Brain microvascular endothelial cell (primary cell): ENCODE measurements at regions not wholly inside any gene's neighbourhood (a gene's known extent, or its start where the extent isn't known, plus 50 kb on each side); places are given as distances from the start of the nearest gene placed in this dataset.

Source experiments
- DNase-seq: peaks from one replicate; pipeline ENCODE4 v3.0.0-alpha.2; 2020
- H3K27ac ChIP-seq: fragments of 250-450 bp; sonication (Bioruptor Pico); 2 replicates; pipeline ENCODE4 v1.5.1; 2020; ENCODE audit warnings: mild to moderate bottlenecking, moderate library complexity
- H3K27me3 ChIP-seq: fragments of 250-450 bp; sonication (Bioruptor Pico); replicated peaks from 2 replicates; pipeline ENCODE4 v1.5.1; 2020; ENCODE audit warnings: mild to moderate bottlenecking
- H3K36me3 ChIP-seq: fragments of 250-450 bp; sonication (Bioruptor Pico); replicated peaks from 2 replicates; pipeline ENCODE4 v1.5.1; 2020; ENCODE audit warnings: mild to moderate bottlenecking
- H3K4me3 ChIP-seq: 2 replicates; pipeline ENCODE4 v1.5.1; 2011; ENCODE audit warnings: low read depth, mild to moderate bottlenecking, control low read depth, low read length, moderate library complexity
- in situ Hi-C: cut with HindIII; loops from 2 replicates; pipeline ENCODE4 v1.10.0; 2017; ENCODE audit warnings: low sequenced_read_pairs, low pct_ligation_motif_present
- TF ChIP-seq, protein P1 (sequence below): IDR thresholded peaks from 2 replicates; pipeline ENCODE4 v1.5.1; 2011; ENCODE audit warnings: low read depth, mild to moderate bottlenecking, moderate library complexity, low read length, control low read depth, inconsistent platforms; ENCODE audit errors: missing control alignments

DNA sequence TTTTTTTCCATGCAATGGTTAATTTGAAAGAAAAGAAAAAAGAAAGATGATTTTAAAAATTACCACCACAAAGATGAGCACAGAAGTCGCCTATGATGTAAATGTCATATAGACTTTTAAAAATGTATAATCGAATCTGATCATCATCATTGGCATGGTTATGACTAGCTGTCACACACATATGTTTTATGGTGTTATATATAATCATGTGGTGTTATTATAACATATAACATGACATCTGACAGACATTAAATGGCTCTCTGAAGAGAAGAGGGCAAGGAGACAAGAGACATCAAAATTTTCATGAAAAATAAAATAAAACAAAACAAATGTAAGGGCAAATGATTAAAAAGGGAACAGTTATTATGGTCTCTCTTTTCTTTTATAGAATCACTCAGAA, 217.5 kb downstream of the TMEM161B start:
- no peaks in the 10 kb centered on the region for H3K27me3 ChIP-seq
- H3K27ac ChIP-seq: no peak overlapping the region
- no peaks in the 10 kb centered on the region for H3K36me3 ChIP-seq
- TF ChIP-seq, protein P1, sequence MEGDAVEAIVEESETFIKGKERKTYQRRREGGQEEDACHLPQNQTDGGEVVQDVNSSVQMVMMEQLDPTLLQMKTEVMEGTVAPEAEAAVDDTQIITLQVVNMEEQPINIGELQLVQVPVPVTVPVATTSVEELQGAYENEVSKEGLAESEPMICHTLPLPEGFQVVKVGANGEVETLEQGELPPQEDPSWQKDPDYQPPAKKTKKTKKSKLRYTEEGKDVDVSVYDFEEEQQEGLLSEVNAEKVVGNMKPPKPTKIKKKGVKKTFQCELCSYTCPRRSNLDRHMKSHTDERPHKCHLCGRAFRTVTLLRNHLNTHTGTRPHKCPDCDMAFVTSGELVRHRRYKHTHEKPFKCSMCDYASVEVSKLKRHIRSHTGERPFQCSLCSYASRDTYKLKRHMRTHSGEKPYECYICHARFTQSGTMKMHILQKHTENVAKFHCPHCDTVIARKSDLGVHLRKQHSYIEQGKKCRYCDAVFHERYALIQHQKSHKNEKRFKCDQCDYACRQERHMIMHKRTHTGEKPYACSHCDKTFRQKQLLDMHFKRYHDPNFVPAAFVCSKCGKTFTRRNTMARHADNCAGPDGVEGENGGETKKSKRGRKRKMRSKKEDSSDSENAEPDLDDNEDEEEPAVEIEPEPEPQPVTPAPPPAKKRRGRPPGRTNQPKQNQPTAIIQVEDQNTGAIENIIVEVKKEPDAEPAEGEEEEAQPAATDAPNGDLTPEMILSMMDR: no peak
- H3K4me3 ChIP-seq: no peak overlapping the region
- in situ Hi-C loops: no loop called here
- no peak for DNase-seq

DNA sequence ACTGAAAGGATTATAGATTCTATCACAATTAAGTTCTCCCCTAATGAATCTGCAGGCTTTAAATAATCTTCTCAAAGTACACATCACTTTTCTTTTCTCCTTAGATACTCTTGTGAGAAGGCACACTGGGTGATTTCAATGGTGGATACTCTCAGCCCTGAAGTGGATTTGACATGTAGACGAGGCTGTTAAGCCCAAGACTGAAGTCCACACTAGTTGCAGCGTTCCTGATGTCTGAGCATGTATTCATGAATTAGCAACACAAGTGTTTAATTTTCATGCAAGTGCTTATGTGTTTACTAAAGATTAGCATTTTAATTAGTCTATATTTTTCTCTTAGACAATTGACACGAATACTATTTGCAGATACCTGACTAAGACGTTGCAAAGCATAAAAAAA, 218.9 kb downstream of the TMEM161B start:
- no peak for DNase-seq
- H3K4me3 ChIP-seq: no peak overlapping the region
- H3K36me3 ChIP-seq: no peaks in the 10 kb centered on the region
- TF ChIP-seq, protein P1: no peak
- no peak overlapping the region for H3K27ac ChIP-seq
- in situ Hi-C loops: no loop called here
- H3K27me3 ChIP-seq: no peaks in the 10 kb centered on the region

DNA sequence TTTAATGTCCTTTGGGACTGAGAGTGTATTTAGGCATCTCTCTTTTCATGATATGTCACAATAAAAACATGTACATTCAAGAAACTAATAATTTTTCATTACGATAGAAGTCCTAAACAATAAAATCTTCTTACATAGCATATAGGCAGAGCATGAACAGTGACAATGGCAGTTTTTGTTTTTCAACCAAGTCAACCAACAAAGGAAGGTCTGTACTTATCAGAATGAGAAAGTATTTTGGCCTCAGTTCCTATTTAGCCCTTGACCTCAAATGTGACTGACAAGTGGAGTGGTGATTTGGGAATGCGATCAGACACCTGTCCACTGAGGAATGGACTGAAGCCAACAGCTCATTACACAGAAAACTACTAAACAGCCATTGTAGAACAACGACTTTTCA, 219.5 kb downstream of the TMEM161B start:
- H3K27me3 ChIP-seq: no peaks in the 10 kb centered on the region
- no peak overlapping the region for H3K27ac ChIP-seq
- in situ Hi-C loops: no loop called here
- DNase-seq: no peak
- no peaks in the 10 kb centered on the region for H3K36me3 ChIP-seq
- TF ChIP-seq, protein P1: no peak
- no peak overlapping the region for H3K4me3 ChIP-seq

DNA sequence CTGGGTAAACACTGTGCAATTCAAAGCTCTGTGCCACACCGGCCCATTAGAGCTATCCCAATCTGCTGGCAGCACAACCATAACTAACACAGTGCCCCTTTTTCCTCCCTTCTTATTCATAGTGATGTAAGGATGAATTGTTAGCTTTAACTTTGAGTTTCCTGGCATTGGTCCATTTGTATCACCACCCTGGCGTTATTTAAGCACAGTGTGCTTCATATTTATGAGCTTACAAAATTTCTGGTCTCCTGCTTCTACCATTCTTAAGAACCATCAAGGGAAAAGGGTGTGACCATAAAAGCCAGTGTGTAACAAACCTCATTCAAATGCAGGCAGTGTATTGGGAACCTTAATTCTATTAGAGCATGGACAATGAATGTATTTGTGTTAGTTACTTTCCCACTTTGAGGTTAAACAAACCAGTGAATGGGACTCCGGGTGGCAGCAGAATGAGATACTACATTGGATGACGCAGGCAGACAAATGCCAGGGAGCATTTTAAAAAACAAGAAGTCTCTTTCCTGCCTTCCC, 222.6 kb downstream of the TMEM161B start:
- in situ Hi-C loops: no loop called here
- DNase-seq: no peak

DNA sequence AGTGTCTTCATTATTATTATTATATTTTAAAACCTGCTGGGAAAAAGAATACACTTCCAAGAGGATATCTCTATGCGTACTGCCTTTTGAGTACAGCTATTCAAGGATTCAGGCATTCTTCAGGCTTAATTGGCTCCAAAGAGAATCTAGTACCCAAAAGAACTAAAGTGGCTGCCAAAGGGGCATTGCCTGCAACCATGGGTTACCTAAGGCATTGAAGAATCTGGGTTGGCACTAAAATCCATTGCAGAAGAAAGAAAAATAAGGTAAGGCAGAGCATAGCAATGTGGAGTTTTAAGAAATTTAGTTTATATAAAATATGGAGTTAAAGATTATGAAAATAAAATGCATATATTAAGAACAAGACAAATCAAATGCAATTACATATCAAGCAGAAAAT, 223.5 kb downstream of the TMEM161B start:
- H3K27me3 ChIP-seq: no peaks in the 10 kb centered on the region
- TF ChIP-seq, protein P1: no peak
- no peak overlapping the region for H3K4me3 ChIP-seq
- no peaks in the 10 kb centered on the region for H3K36me3 ChIP-seq
- no peak for DNase-seq
- H3K27ac ChIP-seq: no peak overlapping the region
- in situ Hi-C loops: no loop called here

More for the DNA sequence above, 222.6 kb downstream of the TMEM161B start:
- TF ChIP-seq, protein P1: no peak
- Histone ChIP-seq H3K4me3 (no peak overlapping the region), H3K27me3 (no peaks in the 10 kb centered on the region), H3K27ac (no peak overlapping the region), H3K36me3 (no peaks in the 10 kb centered on the region)

DNA sequence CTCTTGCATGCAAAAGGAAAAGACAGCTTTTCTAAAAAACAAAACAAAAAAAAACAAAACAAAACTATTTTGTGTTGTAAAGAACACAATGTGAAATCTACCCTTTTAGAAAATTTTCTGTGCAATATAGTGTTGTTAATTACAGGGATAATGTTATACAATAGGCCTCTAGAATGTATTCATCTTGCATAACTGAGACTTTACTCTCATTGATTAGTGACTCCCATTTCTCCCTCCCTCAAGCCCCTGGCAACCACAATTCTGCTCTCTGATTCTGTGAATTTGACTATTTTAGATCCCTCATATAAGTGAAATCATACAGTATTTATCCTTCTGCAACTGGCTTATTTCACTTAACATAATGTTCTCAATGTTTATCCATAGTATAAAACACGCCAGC, 234.1 kb downstream of the TMEM161B start:
- Histone ChIP-seq H3K27me3 (no peaks in the 10 kb centered on the region), H3K4me3 (no peak overlapping the region), H3K36me3 (no peaks in the 10 kb centered on the region), H3K27ac (no peak overlapping the region)
- TF ChIP-seq, protein P1: no peak
- in situ Hi-C loops: no loop called here
- DNase-seq: no peak
